ENCODE measurements at regions not wholly inside any gene's neighbourhood (a gene's known extent, or its start where the extent isn't known, plus 50 kb on each side); places are given as distances from the start of the nearest gene placed in this dataset.

GRCh38 chr2:183604065-183604464, 479.8 kb downstream of the NUP35 start:
- POLR2A ChIA-PET: no interaction called here
- no peaks in the 10 kb centered on the region for H3K4me1 Mint-ChIP-seq

GRCh38 chr2:183605440-183605839, 481.2 kb downstream of the NUP35 start:
- POLR2A ChIA-PET: no interaction called here
- no peaks in the 10 kb centered on the region for H3K27me3 Mint-ChIP-seq
- no peak for DNase-seq
- H3K9me3 Mint-ChIP-seq: no peaks in the 10 kb centered on the region
- H3K27ac Mint-ChIP-seq: no peak overlapping the region
- no peaks in the 10 kb centered on the region for H3K4me1 Mint-ChIP-seq
- no peak overlapping the region for H3K4me3 Mint-ChIP-seq
- CTCF ChIA-PET: no interaction called here
- no peaks in the 10 kb centered on the region for H3K36me3 Mint-ChIP-seq (ENCODE audit: low read depth)

More at GRCh38 chr2:183604065-183604464, 479.8 kb downstream of the NUP35 start:
- CTCF ChIA-PET: no interaction called here
- Mint-ChIP-seq H3K9me3 (no peaks in the 10 kb centered on the region), H3K36me3 (ENCODE audit: low read depth) (no peaks in the 10 kb centered on the region), H3K4me3 (no peak overlapping the region), H3K27me3 (no peaks in the 10 kb centered on the region), H3K27ac (no peak overlapping the region)
- no peak for DNase-seq

- POLR2A ChIA-PET: no interaction called here
- no peak for DNase-seq
- no peaks in the 10 kb centered on the region for H3K9me3 Mint-ChIP-seq
- no peak overlapping the region for H3K27ac Mint-ChIP-seq
- no peaks in the 10 kb centered on the region for H3K36me3 Mint-ChIP-seq (ENCODE audit: low read depth)
- H3K4me1 Mint-ChIP-seq: no peaks in the 10 kb centered on the region
- H3K4me3 Mint-ChIP-seq: no peak overlapping the region
- H3K27me3 Mint-ChIP-seq: no peaks in the 10 kb centered on the region
- CTCF ChIA-PET: no interaction called here
Measured at GRCh38 chr2:183606022-183606717, 481.9 kb downstream of the NUP35 start.

GRCh38 chr2:183606718-183607085, 482.5 kb downstream of the NUP35 start:
- H3K4me1 Mint-ChIP-seq: no peaks in the 10 kb centered on the region
- no peak overlapping the region for H3K27ac Mint-ChIP-seq
- no peaks in the 10 kb centered on the region for H3K9me3 Mint-ChIP-seq
- DNase-seq: no peak
- POLR2A ChIA-PET: no interaction called here
- H3K36me3 Mint-ChIP-seq (ENCODE audit: low read depth): no peaks in the 10 kb centered on the region
- CTCF ChIA-PET: no interaction called here
- no peaks in the 10 kb centered on the region for H3K27me3 Mint-ChIP-seq
- no peak overlapping the region for H3K4me3 Mint-ChIP-seq

- Mint-ChIP-seq H3K9me3 (no peaks in the 10 kb centered on the region), H3K27ac (no peak overlapping the region), H3K4me3 (no peak overlapping the region), H3K4me1 (no peaks in the 10 kb centered on the region), H3K27me3 (no peaks in the 10 kb centered on the region), H3K36me3 (ENCODE audit: low read depth) (no peaks in the 10 kb centered on the region)
- POLR2A ChIA-PET: no interaction called here
- CTCF ChIA-PET: no interaction called here
- no peak for DNase-seq
Measured at GRCh38 chr2:183607995-183608394, 483.8 kb downstream of the NUP35 start.

GRCh38 chr2:183608747-183609146, 484.5 kb downstream of the NUP35 start:
- POLR2A ChIA-PET: no interaction called here
- H3K4me3 Mint-ChIP-seq: no peak overlapping the region
- H3K27ac Mint-ChIP-seq: no peak overlapping the region

GRCh38 chr2:183610724-183611123, 486.5 kb downstream of the NUP35 start:
- no peak overlapping the region for H3K4me3 Mint-ChIP-seq
- no peaks in the 10 kb centered on the region for H3K27me3 Mint-ChIP-seq
- no peak for DNase-seq
- no peaks in the 10 kb centered on the region for H3K4me1 Mint-ChIP-seq
- POLR2A ChIA-PET: no interaction called here
- no peak overlapping the region for H3K27ac Mint-ChIP-seq
- H3K9me3 Mint-ChIP-seq: no peaks in the 10 kb centered on the region
- H3K36me3 Mint-ChIP-seq (ENCODE audit: low read depth): no peaks in the 10 kb centered on the region
- CTCF ChIA-PET: no interaction called here

More at GRCh38 chr2:183608747-183609146, 484.5 kb downstream of the NUP35 start:
- H3K9me3 Mint-ChIP-seq: no peaks in the 10 kb centered on the region
- CTCF ChIA-PET: no interaction called here
- no peaks in the 10 kb centered on the region for H3K4me1 Mint-ChIP-seq
- no peaks in the 10 kb centered on the region for H3K27me3 Mint-ChIP-seq
- no peaks in the 10 kb centered on the region for H3K36me3 Mint-ChIP-seq (ENCODE audit: low read depth)
- DNase-seq: no peak

- no peaks in the 10 kb centered on the region for H3K27me3 Mint-ChIP-seq
- ChIA-PET CTCF (no interaction called here), POLR2A (no interaction called here)
- no peaks in the 10 kb centered on the region for H3K4me1 Mint-ChIP-seq
- peaks cover 10% of the 10 kb centered on the region for H3K9me3 Mint-ChIP-seq
- H3K4me3 Mint-ChIP-seq: no peak overlapping the region
- no peaks in the 10 kb centered on the region for H3K36me3 Mint-ChIP-seq (ENCODE audit: low read depth)
- no peak overlapping the region for H3K27ac Mint-ChIP-seq
- no peak for DNase-seq
Measured at GRCh38 chr2:183614799-183615435, 490.7 kb downstream of the NUP35 start.

GRCh38 chr2:183623227-183623626, 499.0 kb downstream of the NUP35 start:
- no peaks in the 10 kb centered on the region for H3K27me3 Mint-ChIP-seq
- no peak overlapping the region for H3K4me3 Mint-ChIP-seq
- H3K27ac Mint-ChIP-seq: no peak overlapping the region
- no peaks in the 10 kb centered on the region for H3K36me3 Mint-ChIP-seq (ENCODE audit: low read depth)
- ChIA-PET POLR2A (no interaction called here), CTCF (no interaction called here)
- H3K9me3 Mint-ChIP-seq: peaks cover 16% of the 10 kb centered on the region
- no peaks in the 10 kb centered on the region for H3K4me1 Mint-ChIP-seq
- DNase-seq: no peak

- ChIA-PET POLR2A (no interaction called here), CTCF (no interaction called here)
- H3K27me3 Mint-ChIP-seq: no peaks in the 10 kb centered on the region
- no peak for DNase-seq
- H3K4me3 Mint-ChIP-seq: no peak overlapping the region
- H3K36me3 Mint-ChIP-seq (ENCODE audit: low read depth): no peaks in the 10 kb centered on the region
- H3K9me3 Mint-ChIP-seq: no peaks in the 10 kb centered on the region
- no peaks in the 10 kb centered on the region for H3K4me1 Mint-ChIP-seq
- no peak overlapping the region for H3K27ac Mint-ChIP-seq
Measured at GRCh38 chr2:183630964-183631363, 506.7 kb downstream of the NUP35 start.

GRCh38 chr2:183656121-183656520, 531.9 kb downstream of the NUP35 start:
- Mint-ChIP-seq H3K27me3 (no peaks in the 10 kb centered on the region), H3K36me3 (ENCODE audit: low read depth) (no peaks in the 10 kb centered on the region), H3K9me3 (peaks cover 8% of the 10 kb centered on the region), H3K4me1 (no peaks in the 10 kb centered on the region), H3K4me3 (no peak overlapping the region), H3K27ac (no peak overlapping the region)
- no peak for DNase-seq
- CTCF ChIA-PET: no interaction called here
- POLR2A ChIA-PET: no interaction called here

GRCh38 chr2:183665425-183665824, 541.2 kb downstream of the NUP35 start:
- CTCF ChIA-PET: no interaction called here
- POLR2A ChIA-PET: no interaction called here
- no peaks in the 10 kb centered on the region for H3K4me1 Mint-ChIP-seq
- H3K9me3 Mint-ChIP-seq: peaks cover 10% of the 10 kb centered on the region
- H3K27me3 Mint-ChIP-seq: no peaks in the 10 kb centered on the region
- H3K36me3 Mint-ChIP-seq (ENCODE audit: low read depth): no peaks in the 10 kb centered on the region
- H3K4me3 Mint-ChIP-seq: no peak overlapping the region
- DNase-seq: no peak
- no peak overlapping the region for H3K27ac Mint-ChIP-seq

GRCh38 chr2:183666031-183666430, 541.8 kb downstream of the NUP35 start:
- Mint-ChIP-seq H3K36me3 (ENCODE audit: low read depth) (no peaks in the 10 kb centered on the region), H3K27me3 (no peaks in the 10 kb centered on the region), H3K9me3 (peaks cover 7% of the 10 kb centered on the region), H3K4me3 (no peak overlapping the region), H3K4me1 (no peaks in the 10 kb centered on the region), H3K27ac (no peak overlapping the region)
- ChIA-PET CTCF (no interaction called here), POLR2A (no interaction called here)
- DNase-seq: no peak

GRCh38 chr2:183671233-183671632, 547.0 kb downstream of the NUP35 start:
- Mint-ChIP-seq H3K36me3 (ENCODE audit: low read depth) (no peaks in the 10 kb centered on the region), H3K27me3 (no peaks in the 10 kb centered on the region), H3K4me3 (no peak overlapping the region), H3K27ac (no peak overlapping the region), H3K4me1 (no peaks in the 10 kb centered on the region), H3K9me3 (peaks cover 2% of the 10 kb centered on the region)
- CTCF ChIA-PET: no interaction called here
- POLR2A ChIA-PET: no interaction called here
- no peak for DNase-seq
